ENCODE measurements at regions not wholly inside any gene's neighbourhood (a gene's known extent, or its start where the extent isn't known, plus 50 kb on each side); places are given as distances from the start of the nearest gene placed in this dataset.
"Not testable (repeated sequence)": the region's sequence is repeated elsewhere in the genome, so short reads cannot be mapped to it uniquely, and the experiment has no call there.

- H3K27me3 ChIP-seq = no peaks in the 10 kb centered on the region
- intact Hi-C loops (cut with DNase I) = no loop called here
- TF ChIP-seq POLR2AphosphoS5 (IDR thresholded peaks at IDR 0.05) (no peak), CTCF (IDR thresholded peaks at IDR 0.05) (no peak), POLR2A (IDR thresholded peaks at IDR 0.05; ENCODE audit: low read depth) (no peak), EP300 (IDR thresholded peaks at IDR 0.05) (no peak)
Observed at GRCh38 chr9:73441223-73441622, 289.6 kb downstream of the ANXA1 start.

GRCh38 chr9:73441890-73442818, 290.5 kb downstream of the ANXA1 start:
- Histone ChIP-seq H3K27ac (replicated peaks in 1 of 4) (no peak overlapping the region), H3K27me3 (no peaks in the 10 kb centered on the region), H3K36me3 (no peaks in the 10 kb centered on the region), H3K4me3 (no peak overlapping the region), H3K4me1 (peaks cover 0 to 3% (median 0%) of the 10 kb centered on the region in 4 donors), H3K9me3 (no peaks in the 10 kb centered on the region)
- no peak for DNase-seq (ENCODE audit: extremely low spot score)
- intact Hi-C loops (cut with DNase I) = no loop called here
- TF ChIP-seq POLR2AphosphoS5 (IDR thresholded peaks at IDR 0.05) = no peak
- TF ChIP-seq POLR2A (IDR thresholded peaks at IDR 0.05; ENCODE audit: low read depth) = no peak
- TF ChIP-seq EP300 (IDR thresholded peaks at IDR 0.05) = no peak
- TF ChIP-seq CTCF (IDR thresholded peaks at IDR 0.05) = no peak
- WGBS = 65% methylated on average over 5 of the region's 5 CpGs

More at GRCh38 chr9:73441223-73441622, 289.6 kb downstream of the ANXA1 start:
- Histone ChIP-seq H3K9me3 (no peaks in the 10 kb centered on the region), H3K4me1 (peaks cover 0 to 3% (median 0%) of the 10 kb centered on the region in 4 donors), H3K36me3 (no peaks in the 10 kb centered on the region), H3K27ac (replicated peaks in 1 of 4) (no peak overlapping the region), H3K4me3 (no peak overlapping the region)
- 81% methylated on average over 1 of the region's 1 CpG for WGBS
- DNase-seq (ENCODE audit: extremely low spot score) = no peak

GRCh38 chr9:73444821-73445220, 293.2 kb downstream of the ANXA1 start:
- Histone ChIP-seq H3K36me3 (no peaks in the 10 kb centered on the region), H3K4me3 (no peak overlapping the region), H3K27me3 (no peaks in the 10 kb centered on the region), H3K4me1 (peaks cover 0 to 3% (median 0%) of the 10 kb centered on the region in 4 donors), H3K9me3 (no peaks in the 10 kb centered on the region), H3K27ac (replicated peaks in 1 of 4) (no peak overlapping the region)
- TF ChIP-seq POLR2A (IDR thresholded peaks at IDR 0.05; ENCODE audit: low read depth) (no peak), POLR2AphosphoS5 (IDR thresholded peaks at IDR 0.05) (no peak), EP300 (IDR thresholded peaks at IDR 0.05) (no peak), CTCF (IDR thresholded peaks at IDR 0.05) (no peak)
- DNase-seq (ENCODE audit: extremely low spot score) = no peak
- 74% methylated on average over 1 of the region's 1 CpG for WGBS
- intact Hi-C loops (cut with DNase I) = no loop called here

GRCh38 chr9:73445384-73445783, 293.7 kb downstream of the ANXA1 start:
- 25% methylated on average over 1 of the region's 1 CpG for WGBS
- H3K27me3 ChIP-seq; DNase-seq (ENCODE audit: extremely low spot score); H3K36me3 ChIP-seq; H3K9me3 ChIP-seq; intact Hi-C loops (cut with DNase I); H3K4me3 ChIP-seq; H3K27ac ChIP-seq (replicated peaks in 1 of 4); H3K4me1 ChIP-seq: not testable (repeated sequence)

- H3K36me3 ChIP-seq = no peaks in the 10 kb centered on the region
- no peak overlapping the region for H3K27ac ChIP-seq (replicated peaks in 1 of 4)
- H3K4me3 ChIP-seq = no peak overlapping the region
- no peaks in the 10 kb centered on the region for H3K9me3 ChIP-seq
- TF ChIP-seq POLR2AphosphoS5 (IDR thresholded peaks at IDR 0.05) (no peak), EP300 (IDR thresholded peaks at IDR 0.05) (no peak), CTCF (IDR thresholded peaks at IDR 0.05) (no peak), POLR2A (IDR thresholded peaks at IDR 0.05; ENCODE audit: low read depth) (no peak)
- intact Hi-C loops (cut with DNase I) = no loop called here
- peaks cover 0 to 3% (median 0%) of the 10 kb centered on the region in 4 donors for H3K4me1 ChIP-seq
- DNase-seq (ENCODE audit: extremely low spot score) = no peak
- H3K27me3 ChIP-seq = no peaks in the 10 kb centered on the region
Observed at GRCh38 chr9:73446306-73446705, 294.6 kb downstream of the ANXA1 start.

All from esophagus muscularis mucosa (tissue), 4 donors.